Amygdala (tissue), 56 donors: ENCODE measurements at regions not wholly inside any gene's neighbourhood (a gene's known extent, or its start where the extent isn't known, plus 50 kb on each side); places are given as distances from the start of the nearest gene placed in this dataset.
"Not testable (repeated sequence)": the region's sequence is repeated elsewhere in the genome, so short reads cannot be mapped to it uniquely, and the experiment has no call there.

Source experiments
- DNase-seq, 56 donors: peaks; one replicate each; lab custom pipeline; 2025; lab: John Stamatoyannopoulos, UW

- no peak for DNase-seq
Measured at GRCh38 chr4:171024720-171025303, 788.4 kb upstream of the GALNTL6 start.

GRCh38 chr4:171022824-171023230 is 790.4 kb upstream of the GALNTL6 start:
- DNase-seq, result no peak

GRCh38 chr4:171017593-171017992 is 795.6 kb upstream of the GALNTL6 start:
- DNase-seq, result no peak

- no peak for DNase-seq
Measured at GRCh38 chr4:171016145-171016544, 797.1 kb upstream of the GALNTL6 start.

GRCh38 chr4:171015441-171015840 is 797.8 kb upstream of the GALNTL6 start:
- no peak for DNase-seq

GRCh38 chr4:171007618-171008390 is 805.4 kb upstream of the GALNTL6 start:
- DNase-seq, result no peak

GRCh38 chr4:171002246-171002645 is 811.0 kb upstream of the GALNTL6 start:
- DNase-seq, result no peak

GRCh38 chr4:170990989-170991589 is 822.1 kb upstream of the GALNTL6 start:
- no peak for DNase-seq

GRCh38 chr4:170988446-170988845 is 824.8 kb upstream of the GALNTL6 start:
- DNase-seq, result no peak

- DNase-seq, result peak in 9 of 56 donors; percentile 2 to 16 (median 4)
Measured at GRCh38 chr4:170979736-170980135, 833.5 kb upstream of the GALNTL6 start.

- DNase-seq, result no peak
Measured at GRCh38 chr4:170978990-170979389, 834.2 kb upstream of the GALNTL6 start.

- DNase-seq, result no peak
Measured at GRCh38 chr4:170949084-170949483, 859.3 kb upstream of the AADAT start.

GRCh38 chr4:170940043-170940724 is 850.4 kb upstream of the AADAT start:
- no peak for DNase-seq

- DNase-seq, result no peak
Measured at GRCh38 chr4:170938588-170938987, 848.8 kb upstream of the AADAT start.

- no peak for DNase-seq
Measured at GRCh38 chr4:170931321-170931720, 841.6 kb upstream of the AADAT start.

GRCh38 chr4:170888660-170889059 is 798.9 kb upstream of the AADAT start:
- DNase-seq, result no peak

GRCh38 chr4:170887396-170887795 is 797.6 kb upstream of the AADAT start:
- DNase-seq, result no peak

GRCh38 chr4:170884969-170885570 is 795.3 kb upstream of the AADAT start:
- no peak for DNase-seq

- not testable (repeated sequence) for DNase-seq
Measured at GRCh38 chr4:170881646-170882045, 791.9 kb upstream of the AADAT start.

GRCh38 chr4:170875868-170876267 is 786.1 kb upstream of the AADAT start:
- DNase-seq, result no peak

GRCh38 chr4:170872794-170873193 is 783.0 kb upstream of the AADAT start:
- DNase-seq, result no peak
